ENCODE measurements at regions not wholly inside any gene's neighbourhood (a gene's known extent, or its start where the extent isn't known, plus 50 kb on each side); places are given as distances from the start of the nearest gene placed in this dataset.
"Not testable (repeated sequence)": the region's sequence is repeated elsewhere in the genome, so short reads cannot be mapped to it uniquely, and the experiment has no call there.

DNA sequence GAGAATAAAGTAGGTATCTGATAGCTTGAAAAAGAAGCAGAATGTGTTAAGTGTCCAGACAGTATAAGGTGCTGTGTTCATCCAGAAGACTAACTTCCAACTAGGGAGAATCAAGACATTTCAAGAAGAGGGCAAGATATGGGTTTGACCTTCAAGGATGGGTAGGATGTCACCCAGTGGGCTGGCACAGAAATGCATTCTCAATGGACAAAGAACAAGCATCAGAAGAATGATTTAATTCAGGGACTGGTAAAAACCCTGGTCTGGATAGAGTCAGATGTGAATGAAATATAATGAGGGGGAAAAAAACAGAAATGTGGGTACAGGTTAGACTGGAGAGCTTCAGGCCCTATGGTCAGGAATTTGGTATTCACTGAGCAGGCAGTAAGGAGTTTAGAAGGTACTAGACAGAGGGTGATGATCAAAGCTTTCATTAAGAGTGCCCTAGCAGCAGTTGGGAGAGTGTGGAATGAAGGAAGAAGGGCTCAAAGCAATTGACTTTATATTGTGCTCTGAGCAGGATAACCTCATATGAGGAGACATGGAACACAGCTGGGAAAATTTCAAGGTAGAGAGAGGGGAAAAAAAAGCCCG lies 180.7 kb upstream of the ANK3 start:
- DNase-seq (ENCODE audit: low read depth, low spot score) = no peak

DNA sequence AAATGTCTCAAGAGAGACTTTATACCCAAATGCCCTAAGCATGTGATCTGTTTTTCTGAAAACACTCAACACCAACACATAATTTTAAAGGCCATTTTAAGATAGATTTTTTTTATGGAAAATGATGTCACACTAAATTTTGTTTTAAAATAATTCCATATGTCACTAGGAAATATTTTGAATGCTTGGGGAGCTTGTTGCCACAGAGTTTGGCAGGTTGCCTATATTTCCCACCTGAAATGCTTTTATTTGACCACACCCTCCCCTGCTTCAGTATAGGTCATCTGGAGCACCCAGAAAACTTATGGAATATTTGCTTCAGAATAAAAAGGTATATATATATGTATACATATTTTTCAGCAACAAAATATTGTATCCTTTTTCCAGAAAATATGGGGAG lies 180.0 kb upstream of the ANK3 start:
- DNase-seq (ENCODE audit: low read depth, low spot score) = no peak

DNA sequence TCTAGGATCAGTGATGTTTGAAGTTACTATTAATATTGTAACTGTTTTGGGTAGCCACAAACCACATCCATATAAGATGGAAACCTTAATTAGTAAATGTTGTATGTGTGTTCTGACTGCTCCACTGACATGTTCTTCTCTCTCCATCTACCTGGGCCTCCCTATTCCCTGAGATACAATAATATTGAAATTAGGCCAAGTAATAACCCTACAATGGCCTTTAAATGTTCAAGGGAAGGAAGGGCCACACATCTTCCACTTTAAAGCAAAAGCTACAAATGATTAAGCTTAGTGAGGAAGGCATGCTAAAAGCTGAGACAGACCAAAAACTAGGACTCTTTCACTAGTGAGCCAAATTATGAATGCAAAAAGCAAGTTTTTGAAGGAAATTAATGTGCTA lies 176.4 kb upstream of the ANK3 start:
- DNase-seq (ENCODE audit: low read depth, low spot score) = no peak

GRCh38 chr10:60565492-60565891 lies 175.8 kb upstream of the ANK3 start:
- no peak for DNase-seq (ENCODE audit: low read depth, low spot score)

GRCh38 chr10:60564475-60564874 lies 174.8 kb upstream of the ANK3 start:
- no peak for DNase-seq (ENCODE audit: low read depth, low spot score)

DNA sequence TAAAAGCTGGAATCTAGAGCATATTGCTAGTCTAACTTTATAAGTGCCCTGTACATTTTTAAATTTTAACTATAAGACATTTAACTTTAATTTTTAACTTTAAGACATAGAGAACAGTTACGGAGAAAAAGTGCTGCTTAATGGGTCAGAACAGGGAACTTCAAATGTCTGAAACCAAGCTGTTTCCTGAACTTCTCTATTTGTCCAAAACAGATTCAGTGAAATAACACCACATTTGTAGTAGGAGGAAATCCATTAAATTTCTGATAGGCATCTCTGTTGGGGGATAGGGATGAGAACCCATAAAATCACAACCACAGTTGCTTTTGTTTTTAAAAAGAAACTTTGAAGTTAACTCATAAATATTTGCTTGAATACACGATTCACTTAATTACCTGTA lies 170.8 kb upstream of the ANK3 start:
- DNase-seq (ENCODE audit: low read depth, low spot score) = no peak

DNA sequence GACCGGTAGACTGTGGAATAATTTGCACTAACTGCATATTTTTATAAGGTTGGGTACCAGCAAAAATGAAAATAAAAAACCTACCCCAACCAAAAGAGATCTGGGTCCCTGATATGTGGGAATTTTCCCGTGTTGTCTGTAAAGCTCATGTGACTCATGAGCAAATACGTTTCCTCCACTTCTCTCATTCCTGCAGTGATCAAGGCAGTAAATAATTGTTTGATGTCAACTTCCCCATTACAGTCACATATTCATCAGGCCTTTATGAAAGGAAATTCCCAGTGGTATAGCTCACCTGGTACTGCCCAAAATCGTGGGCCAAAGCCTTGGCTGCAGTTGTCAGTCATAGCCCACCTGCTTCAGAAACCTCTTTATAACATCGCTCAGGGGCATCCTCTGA lies 166.0 kb upstream of the ANK3 start:
- no peak for DNase-seq (ENCODE audit: low read depth, low spot score)

- DNase-seq (ENCODE audit: low read depth, low spot score) = no peak
Observed at GRCh38 chr10:60549686-60550085, 160.0 kb upstream of the ANK3 start.

- no peak for DNase-seq (ENCODE audit: low read depth, low spot score)
Observed at GRCh38 chr10:60542657-60543056, 153.0 kb upstream of the ANK3 start.

GRCh38 chr10:60541451-60541850 lies 151.8 kb upstream of the ANK3 start:
- no peak for DNase-seq (ENCODE audit: low read depth, low spot score)

DNA sequence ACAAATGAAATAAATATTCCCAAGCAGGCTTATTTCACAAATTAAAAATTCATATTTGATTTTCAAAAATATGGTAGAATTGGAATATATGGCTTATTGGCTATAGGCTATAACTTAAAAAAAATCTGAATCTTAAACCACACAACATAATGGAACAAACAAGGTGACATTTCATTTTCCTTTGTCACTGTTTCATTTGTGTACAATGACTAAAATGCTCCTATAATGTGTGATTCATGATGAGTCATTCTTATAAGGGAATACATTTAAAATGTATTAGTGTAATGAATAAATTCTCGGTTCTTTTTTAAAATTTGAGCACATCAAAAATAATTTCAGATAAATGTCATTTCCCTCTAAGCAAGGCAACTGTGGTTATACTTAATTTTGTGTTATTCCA lies 148.0 kb upstream of the ANK3 start:
- DNase-seq (ENCODE audit: low read depth, low spot score) = no peak

- no peak for DNase-seq (ENCODE audit: low read depth, low spot score)
Observed at GRCh38 chr10:60536529-60537114, 146.9 kb upstream of the ANK3 start.

DNA sequence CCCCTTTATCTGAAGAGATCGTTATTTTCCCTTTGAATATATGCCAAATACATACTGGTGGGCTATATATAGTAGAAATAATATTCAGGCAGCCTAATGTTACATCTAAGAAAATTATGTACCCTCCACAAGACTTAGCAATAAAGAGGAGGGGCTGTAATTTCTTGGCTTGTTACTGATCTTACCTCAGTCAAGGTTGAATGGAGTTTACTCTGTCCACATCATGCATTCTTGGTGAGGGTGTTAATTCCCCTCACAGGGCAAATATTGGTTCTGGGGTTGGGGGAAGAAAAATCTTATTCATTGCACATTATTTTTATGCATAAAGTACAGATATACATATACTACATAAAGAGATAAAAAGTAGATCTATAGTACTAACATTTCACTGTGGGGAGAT lies 145.8 kb upstream of the ANK3 start:
- no peak for DNase-seq (ENCODE audit: low read depth, low spot score)

- no peak for DNase-seq (ENCODE audit: low read depth, low spot score)
Observed at GRCh38 chr10:60534761-60535389, 145.2 kb upstream of the ANK3 start.

DNA sequence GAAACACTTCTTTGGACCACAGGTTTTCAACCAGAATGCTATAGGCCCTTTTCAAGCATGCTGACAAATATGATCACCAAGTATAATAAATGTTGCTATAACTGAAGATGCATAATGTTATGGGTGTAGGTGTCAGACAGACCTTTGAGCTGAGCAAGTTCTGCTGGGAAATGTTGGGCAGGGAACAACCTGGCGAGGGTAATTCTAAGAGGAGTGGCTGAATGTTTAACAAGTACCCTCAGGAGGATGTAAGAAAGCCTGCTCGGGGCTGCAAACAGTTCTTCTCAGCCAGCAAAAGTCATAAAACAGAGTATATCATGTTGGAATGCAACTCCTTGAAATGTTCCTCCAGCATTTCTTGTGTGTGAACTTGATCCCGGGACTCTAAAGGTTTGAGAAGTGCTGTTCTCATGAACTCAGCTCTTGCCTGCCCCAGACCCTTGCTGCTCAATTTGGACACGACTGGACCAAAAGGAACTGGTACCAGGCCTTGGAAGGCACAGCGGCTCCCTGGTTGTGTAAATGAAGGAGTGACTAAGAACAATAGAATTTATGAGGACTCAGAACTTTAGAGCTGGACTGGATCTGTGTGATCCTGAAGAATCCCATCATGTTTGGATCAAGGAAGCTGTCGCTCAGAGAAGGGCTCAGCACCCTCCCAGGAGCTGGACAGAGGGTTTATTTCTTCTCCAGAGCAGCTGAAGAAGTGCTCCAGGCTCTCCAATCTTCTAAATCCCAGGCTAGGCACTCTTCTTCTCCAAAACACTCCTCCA lies 143.2 kb upstream of the ANK3 start:
- DNase-seq (ENCODE audit: low read depth, low spot score) = no peak

DNA sequence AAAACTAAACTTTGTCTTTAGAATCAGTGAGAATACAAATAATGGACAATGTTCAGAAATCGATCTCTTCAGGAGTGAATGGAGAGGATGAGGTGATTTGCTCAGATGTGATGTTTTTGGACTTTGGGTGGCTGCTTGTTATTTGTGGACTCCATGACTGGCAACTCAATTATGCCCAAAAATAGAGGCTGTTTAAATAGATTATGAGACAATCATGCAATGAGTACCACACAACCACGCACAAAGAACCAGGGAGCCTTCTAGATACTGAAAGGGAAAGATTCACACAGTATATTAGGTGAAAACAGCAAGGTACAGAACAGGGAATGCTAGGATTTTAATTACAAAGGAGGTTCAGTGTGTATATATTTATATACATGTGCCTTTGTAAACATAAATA lies 141.3 kb upstream of the ANK3 start:
- no peak for DNase-seq (ENCODE audit: low read depth, low spot score)

GRCh38 chr10:60527676-60528075 lies 138.0 kb upstream of the ANK3 start:
- no peak for DNase-seq (ENCODE audit: low read depth, low spot score)

DNA sequence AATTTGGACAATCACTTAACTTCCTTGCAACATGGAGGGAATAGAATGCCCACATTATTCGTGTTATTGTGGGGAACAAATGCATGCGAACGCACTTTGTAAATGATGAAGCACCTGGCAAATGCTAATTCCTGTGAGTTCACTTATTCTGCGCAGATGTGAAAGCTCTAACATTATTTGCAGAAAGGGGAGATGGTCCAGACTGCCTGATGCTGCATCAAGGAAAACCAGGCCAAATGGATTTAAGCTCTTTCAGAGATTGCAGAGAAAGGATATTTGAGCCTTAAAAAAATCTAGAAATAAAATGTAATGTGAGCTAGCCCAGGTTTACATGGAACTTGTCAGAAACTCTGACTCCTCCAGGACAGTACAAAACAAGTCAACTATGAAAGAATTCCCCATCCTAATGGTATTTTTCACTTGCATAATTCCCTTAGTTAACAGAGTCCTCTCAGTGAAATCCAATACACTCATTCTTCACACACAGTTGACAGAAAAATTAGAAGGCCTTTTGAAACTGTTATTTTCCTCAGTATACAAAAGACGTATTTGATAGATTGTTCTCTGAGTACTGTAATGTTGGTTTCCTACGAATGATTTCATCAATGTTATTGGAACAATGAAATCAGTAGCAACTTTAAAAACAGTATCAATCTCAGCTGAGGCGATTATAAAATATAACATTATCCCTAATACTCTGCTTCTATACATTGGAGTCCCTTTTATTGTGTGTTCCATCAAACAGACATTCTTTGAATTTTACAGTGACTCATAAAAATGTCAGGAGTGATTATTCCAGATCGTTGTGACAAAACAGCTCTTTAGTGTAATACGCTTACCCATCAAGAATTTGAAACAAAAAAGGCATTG lies 136.3 kb upstream of the ANK3 start:
- no peak for DNase-seq (ENCODE audit: low read depth, low spot score)

GRCh38 chr10:60524541-60524940 lies 134.9 kb upstream of the ANK3 start:
- no peak for DNase-seq (ENCODE audit: low read depth, low spot score)

- not testable (repeated sequence) for DNase-seq (ENCODE audit: low read depth, low spot score)
Observed at GRCh38 chr10:60523371-60523770, 133.7 kb upstream of the ANK3 start.

DNA sequence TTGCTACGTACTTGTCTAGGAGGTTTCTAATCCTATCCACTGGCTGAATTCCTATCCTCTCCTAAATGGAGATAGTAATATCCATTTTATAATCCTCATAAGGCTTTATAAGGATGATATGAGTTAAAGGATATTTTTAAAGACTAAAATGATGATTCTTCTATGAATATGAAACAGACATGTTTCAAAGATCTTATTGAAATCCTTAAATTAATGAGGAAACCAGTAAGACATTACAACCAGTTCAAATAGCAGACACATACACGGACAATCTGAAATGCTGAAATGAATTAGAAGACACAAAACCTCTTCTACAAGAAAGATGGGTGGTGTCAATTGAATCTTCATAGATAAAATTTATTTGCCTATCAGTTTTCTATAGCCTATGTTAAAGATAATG lies 132.9 kb upstream of the ANK3 start:
- no peak for DNase-seq (ENCODE audit: low read depth, low spot score)

DNA sequence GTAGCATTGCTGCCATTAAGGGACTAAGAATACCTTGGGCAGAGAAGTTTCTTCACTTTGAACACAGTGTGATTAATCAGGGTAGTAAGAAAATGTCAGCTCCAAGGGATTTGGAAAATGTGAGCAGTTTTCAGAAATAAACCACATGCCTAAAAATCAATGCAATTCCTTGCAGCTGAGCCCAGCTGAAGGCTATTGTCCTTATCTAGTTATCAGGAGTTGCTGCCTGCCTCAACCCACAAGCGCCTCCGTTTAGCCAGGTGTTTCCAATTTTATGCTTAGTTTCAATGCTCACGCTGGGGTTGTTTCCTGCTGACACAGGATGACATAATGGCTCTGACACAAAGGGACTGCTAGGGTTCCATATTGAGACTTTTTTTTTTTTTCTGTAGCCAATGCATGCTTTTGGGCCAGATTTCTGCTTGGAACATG lies 132.3 kb upstream of the ANK3 start:
- no peak for DNase-seq (ENCODE audit: low read depth, low spot score)

Data from pulmonary artery endothelial cell (primary cell).